ENCODE measurements at regions not wholly inside any gene's neighbourhood (a gene's known extent, or its start where the extent isn't known, plus 50 kb on each side); places are given as distances from the start of the nearest gene placed in this dataset.

GRCh38 chr2:234802071-234802844, 149.6 kb upstream of the SH3BP4 start:
- TF ChIP-seq, protein P1, sequence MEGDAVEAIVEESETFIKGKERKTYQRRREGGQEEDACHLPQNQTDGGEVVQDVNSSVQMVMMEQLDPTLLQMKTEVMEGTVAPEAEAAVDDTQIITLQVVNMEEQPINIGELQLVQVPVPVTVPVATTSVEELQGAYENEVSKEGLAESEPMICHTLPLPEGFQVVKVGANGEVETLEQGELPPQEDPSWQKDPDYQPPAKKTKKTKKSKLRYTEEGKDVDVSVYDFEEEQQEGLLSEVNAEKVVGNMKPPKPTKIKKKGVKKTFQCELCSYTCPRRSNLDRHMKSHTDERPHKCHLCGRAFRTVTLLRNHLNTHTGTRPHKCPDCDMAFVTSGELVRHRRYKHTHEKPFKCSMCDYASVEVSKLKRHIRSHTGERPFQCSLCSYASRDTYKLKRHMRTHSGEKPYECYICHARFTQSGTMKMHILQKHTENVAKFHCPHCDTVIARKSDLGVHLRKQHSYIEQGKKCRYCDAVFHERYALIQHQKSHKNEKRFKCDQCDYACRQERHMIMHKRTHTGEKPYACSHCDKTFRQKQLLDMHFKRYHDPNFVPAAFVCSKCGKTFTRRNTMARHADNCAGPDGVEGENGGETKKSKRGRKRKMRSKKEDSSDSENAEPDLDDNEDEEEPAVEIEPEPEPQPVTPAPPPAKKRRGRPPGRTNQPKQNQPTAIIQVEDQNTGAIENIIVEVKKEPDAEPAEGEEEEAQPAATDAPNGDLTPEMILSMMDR (IDR thresholded peaks at IDR 0.05; ENCODE audit: control extremely low read depth, extremely low read depth, low read depth, missing control alignments), result no peak
- no peak for DNase-seq (ENCODE audit: extremely low spot score)
- ChIA-PET CTCF (no interaction called here), POLR2A (no interaction called here)

DNA sequence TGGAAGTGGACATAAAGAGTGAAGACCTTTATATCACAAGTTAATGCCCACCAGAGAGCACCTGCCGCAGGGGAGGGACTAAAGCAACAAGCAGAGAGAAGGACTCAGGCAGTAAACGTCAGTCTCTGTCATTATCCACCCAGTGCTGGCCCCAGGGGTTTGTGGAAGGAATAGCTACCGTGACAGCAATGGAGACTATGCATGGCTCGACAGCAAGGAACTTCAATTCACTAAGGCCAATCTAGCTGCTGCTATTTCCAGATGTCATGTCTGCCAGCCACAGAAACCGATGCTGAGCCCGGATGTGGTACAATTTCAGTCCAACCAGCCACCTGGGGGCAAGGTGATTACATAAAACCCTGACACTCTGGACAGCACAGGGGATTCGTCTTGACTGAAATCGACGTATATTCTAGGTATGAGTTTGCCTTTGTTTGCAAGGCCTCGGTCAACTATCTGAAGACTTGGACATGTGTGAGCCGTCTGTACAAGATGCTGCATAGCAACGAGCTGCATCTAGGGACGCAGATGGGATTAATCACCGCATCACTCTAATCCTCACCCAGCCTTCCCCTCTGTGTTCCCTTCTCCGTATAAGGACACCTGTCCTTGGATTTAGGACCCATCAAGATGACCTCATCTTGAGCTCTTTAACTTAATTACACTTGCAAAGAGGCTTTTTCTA, 154.1 kb upstream of the SH3BP4 start:
- ChIA-PET POLR2A (no interaction called here), CTCF (no interaction called here)
- no peak for DNase-seq (ENCODE audit: extremely low spot score)
- TF ChIP-seq, protein P1 (IDR thresholded peaks at IDR 0.05; ENCODE audit: control extremely low read depth, extremely low read depth, low read depth, missing control alignments), result no peak

DNA sequence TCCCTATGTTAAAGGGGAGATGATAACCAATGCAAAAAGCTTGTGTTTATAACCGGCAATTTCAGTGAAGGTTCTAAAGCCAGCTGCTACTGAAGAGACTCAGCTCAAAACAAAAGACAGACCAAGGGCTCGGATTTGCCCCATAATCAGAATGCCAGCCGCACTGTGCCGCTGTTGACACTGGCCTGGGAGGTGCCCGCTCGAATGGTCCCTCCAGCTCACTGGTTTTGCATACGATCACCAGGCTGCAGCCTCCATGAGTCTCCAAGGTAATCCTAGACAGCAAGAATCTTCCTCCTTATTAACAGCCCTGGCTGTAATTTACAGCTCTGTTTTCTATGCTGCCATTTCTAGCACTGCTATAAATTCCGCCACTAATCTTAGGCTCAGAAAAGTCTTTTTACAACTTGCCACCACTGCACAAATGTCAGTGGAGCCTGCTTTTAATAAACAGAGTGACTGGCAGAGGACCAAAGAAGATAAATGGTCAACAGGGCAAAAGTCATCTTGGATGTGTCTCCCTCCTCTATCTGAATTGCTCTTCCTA, 155.7 kb upstream of the SH3BP4 start:
- DNase-seq (ENCODE audit: extremely low spot score), result no peak
- CTCF ChIA-PET, result no interaction called here
- TF ChIP-seq, protein P1 (IDR thresholded peaks at IDR 0.05; ENCODE audit: control extremely low read depth, extremely low read depth, low read depth, missing control alignments), result no peak
- POLR2A ChIA-PET, result no interaction called here

DNA sequence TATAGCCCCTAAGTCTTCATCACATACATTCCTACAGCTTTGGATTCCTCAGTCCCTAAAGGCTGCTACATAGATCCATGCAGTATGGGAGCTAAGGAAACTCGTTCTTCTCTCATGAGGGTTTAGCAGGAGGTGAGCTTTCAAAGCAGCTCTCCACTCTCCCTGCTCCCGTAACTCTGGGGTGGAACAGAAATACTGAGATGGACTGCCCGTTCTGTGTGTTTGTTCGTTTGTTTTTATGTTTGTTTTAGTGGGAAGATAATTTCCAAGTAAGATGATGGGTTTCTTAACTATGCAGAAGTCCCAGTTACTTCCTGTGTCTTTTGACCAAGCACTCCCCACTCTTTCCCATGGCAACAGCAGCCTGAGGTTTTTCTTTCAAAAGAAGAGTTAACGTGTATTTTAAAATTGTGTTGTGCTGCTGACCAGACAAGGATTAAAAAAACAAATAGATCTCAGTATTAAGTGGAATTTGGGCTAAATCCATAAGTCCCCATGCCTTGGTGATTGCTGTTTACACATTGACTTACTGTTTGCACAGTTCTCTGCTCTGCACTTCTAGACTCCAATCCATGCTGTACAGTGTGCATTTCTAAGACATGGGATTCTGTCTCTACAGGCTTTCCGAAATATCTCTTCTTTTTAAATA, 156.4 kb upstream of the SH3BP4 start:
- POLR2A ChIA-PET, result no interaction called here

GRCh38 chr2:234794866-234795265, 157.0 kb upstream of the SH3BP4 start:
- POLR2A ChIA-PET, result no interaction called here
- CTCF ChIA-PET, result interaction anchor here (0.6 kb wide), 1 partner anchor 253 kb away, joined by 3 read pairs; no protein-coding TSS in a partner anchor

More for the DNA sequence above, 156.4 kb upstream of the SH3BP4 start:
- no peak for DNase-seq (ENCODE audit: extremely low spot score)
- CTCF ChIA-PET, result interaction anchor here (0.6 kb wide), 1 partner anchor 253 kb away, joined by 3 read pairs; no protein-coding TSS in a partner anchor
- TF ChIP-seq, protein P1 (IDR thresholded peaks at IDR 0.05; ENCODE audit: control extremely low read depth, extremely low read depth, low read depth, missing control alignments), result no peak

More at GRCh38 chr2:234794866-234795265, 157.0 kb upstream of the SH3BP4 start:
- no peak for DNase-seq (ENCODE audit: extremely low spot score)
- TF ChIP-seq, protein P1 (IDR thresholded peaks at IDR 0.05; ENCODE audit: control extremely low read depth, extremely low read depth, low read depth, missing control alignments), result no peak

All from GM10248 (cell line).